ENCODE measurements at regions not wholly inside any gene's neighbourhood (a gene's known extent, or its start where the extent isn't known, plus 50 kb on each side); places are given as distances from the start of the nearest gene placed in this dataset.

DNA sequence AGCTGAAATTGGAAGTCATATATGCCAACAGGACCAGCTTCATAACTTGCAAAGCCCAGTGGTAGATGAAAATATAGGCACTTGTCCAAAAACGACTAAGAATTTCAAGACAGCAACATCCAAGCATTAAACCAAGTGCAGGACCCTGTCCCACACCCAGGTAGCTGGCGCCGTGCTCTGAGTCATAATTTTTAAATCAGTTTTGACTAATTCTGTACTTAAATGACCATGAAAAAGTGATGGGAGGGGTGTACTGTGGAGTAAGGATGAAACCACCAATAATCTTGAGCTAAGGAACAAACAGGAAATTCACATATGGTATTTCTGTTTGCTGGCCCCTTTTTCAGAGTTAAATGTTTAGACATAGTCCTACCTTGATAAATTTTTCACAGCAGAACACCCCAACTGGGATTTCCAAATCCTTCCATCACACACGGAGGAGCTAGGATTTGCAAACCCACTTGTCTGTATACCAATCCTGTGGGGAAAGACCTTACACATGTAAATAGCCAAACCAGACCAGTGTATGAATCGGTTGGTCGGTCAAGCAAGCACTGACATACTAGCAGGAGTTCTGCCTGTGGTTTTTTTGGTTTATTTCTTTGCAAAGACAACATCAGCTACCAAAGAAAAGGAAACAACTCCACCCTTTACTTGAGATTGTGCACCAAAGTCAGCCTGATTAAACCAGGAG lies 235.7 kb upstream of the RAB4A start:
- DNase-seq = no peak

GRCh38 chr1:229035748-229036082 lies 235.2 kb upstream of the RAB4A start:
- no peak for DNase-seq

DNA sequence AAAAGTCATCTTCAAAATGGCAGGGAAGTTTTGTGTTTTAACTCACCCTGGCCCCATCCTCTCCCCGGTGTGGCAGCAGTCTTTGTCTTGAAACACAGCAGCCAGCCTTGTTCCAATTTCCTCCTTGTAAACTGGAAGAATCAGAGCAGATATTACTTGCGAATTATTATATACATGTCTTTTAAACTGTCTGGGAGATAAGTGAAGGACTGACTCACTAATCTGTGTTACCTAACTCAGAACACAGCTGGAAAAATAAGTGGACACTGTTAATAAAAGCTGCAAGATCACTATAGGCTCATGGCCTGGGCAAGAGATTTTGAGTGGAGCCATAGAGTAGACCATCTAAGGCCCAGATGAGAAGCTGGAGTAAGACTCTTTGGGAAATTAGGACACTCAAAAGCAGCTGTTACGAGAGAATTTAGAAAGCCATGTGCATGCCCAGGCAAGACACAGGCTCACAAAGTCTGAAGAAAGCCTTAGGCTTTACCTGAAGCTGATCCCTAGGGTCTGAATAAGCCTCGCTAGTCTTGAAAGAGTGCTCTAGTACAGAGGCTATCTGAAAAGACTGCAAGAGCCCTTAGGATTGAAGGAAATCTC lies 233.0 kb upstream of the RAB4A start:
- no peak for DNase-seq

DNA sequence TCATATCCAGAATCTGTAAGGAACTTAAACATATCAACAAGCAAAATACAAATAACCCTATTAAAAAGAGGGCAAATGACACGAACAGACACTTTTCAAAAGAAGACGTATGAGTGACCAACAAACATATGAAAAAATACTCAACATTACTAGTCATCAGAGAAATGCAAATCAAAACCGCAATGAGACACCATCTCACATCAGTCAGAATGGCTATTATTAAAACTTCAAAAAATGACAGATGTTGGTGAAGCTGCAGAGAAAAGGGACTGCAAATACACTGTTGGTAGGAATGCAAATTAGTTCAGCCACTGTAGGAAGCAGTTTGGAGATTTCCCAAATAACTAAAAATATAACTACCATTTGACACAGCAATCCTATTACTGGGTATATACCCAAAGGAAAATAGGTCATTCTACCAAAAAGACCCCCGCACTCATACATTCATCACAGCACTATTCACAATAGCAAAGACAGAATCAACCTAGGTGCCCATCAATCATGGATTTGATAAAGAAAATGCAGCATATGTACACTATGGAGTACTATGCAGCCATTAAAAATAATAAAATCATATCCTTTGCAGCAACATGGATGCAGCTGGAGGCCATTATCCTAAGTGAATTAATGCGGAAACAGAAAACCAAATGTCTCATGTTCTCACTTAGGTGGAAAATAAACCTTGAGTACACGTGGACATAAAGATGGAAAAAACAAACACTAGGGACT lies 230.1 kb upstream of the RAB4A start:
- no peak for DNase-seq

GRCh38 chr1:229041946-229042345 lies 229.0 kb upstream of the RAB4A start:
- DNase-seq = no peak

GRCh38 chr1:229042482-229042881 lies 228.4 kb upstream of the RAB4A start:
- no peak for DNase-seq

GRCh38 chr1:229043115-229043514 lies 227.8 kb upstream of the RAB4A start:
- no peak for DNase-seq

DNA sequence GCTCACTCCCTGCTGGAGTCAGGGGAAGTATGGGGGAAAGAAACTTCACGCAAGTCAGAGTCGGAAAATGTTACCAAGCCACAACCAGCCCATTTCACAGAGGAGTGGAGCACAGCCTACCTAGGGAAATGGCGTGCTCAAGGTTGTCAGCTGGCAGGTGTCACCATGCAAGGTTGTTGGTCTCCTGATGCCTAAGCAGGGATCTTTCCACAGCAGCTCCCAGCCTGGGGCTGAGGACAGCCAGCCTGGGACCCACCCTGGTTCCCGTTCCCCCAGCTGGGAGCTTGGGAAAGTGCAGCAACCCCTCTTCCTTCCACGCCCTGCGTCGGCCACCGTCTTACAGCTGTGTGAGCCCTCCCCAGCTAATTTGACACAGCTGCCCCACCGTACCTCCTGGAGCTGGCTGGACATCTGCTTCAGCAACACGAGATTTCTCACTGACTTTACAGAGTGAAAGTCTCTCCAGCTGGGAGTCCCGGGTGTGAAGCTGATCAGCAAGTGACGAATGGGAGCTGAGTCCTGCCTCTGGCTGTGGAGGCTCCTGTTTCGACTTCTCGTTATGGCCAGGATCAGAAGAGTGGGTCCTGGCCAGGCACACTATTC lies 224.6 kb upstream of the RAB4A start:
- no peak for DNase-seq

- no peak for DNase-seq
These were observed 223.6 kb upstream of the RAB4A start for GRCh38 chr1:229047161-229047839.

DNA sequence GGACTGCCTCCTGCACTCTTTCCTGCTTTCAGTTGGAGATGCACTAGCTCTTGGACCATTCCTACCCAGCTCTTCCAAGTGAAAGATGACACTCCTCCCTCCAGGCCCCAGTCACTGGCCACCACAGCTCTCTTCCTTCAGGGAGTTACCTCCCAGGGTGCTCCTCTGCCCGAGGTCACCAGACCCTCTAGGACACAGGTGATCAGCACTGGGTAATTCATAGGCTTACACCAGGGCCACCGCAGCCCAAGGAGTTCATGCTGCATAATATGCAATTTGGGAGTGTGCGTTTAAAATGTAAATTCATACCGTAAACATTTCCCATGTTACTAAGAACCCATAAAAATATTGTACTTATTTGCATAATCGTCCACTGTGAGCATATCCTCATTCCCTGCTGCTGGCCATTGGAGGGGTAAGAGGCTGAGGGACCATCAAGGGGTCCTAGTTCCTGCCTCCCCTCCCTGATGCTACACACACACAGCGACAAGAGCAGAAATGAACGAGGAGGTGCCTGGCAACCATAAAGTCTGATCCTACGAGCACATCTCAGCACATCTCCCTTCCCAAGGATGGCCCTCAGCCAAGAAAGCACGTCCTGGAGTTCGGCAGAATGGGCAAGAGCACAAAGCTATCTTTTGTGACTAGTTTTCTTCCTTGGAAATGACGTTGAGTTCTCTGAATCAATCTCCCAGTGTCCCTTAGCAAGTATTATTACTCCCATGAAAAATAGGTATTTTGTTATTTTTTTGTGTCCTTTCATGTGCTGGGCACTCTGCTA lies 222.9 kb upstream of the RAB4A start:
- DNase-seq = no peak

GRCh38 chr1:229048896-229049295 lies 222.0 kb upstream of the RAB4A start:
- no peak for DNase-seq

GRCh38 chr1:229056046-229056445 lies 214.9 kb upstream of the RAB4A start:
- no peak for DNase-seq

DNA sequence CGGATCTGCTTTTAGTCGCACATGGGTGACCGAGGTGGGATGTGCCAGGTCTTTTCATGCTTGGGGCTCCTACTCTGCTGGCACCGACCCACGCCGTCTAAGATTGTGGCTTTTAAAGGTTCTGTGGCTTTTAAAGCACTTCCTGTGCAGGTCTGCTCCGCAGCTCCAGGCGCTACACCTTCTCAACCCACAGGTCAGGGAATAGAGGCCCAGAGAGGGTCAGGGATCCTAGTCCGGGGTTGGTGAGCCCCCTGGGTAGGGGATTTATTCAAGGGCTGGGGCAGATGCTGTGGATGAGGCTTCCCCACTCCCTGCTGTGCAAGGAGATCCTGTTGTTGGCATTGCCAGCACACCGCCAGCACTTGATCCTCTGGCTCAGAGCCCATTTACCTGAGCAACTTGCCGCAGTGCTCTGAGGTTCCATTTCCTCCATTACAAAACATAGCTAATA lies 212.8 kb upstream of the RAB4A start:
- DNase-seq = no peak

- no peak for DNase-seq
These were observed 212.2 kb upstream of the RAB4A start for GRCh38 chr1:229058729-229059128.

DNA sequence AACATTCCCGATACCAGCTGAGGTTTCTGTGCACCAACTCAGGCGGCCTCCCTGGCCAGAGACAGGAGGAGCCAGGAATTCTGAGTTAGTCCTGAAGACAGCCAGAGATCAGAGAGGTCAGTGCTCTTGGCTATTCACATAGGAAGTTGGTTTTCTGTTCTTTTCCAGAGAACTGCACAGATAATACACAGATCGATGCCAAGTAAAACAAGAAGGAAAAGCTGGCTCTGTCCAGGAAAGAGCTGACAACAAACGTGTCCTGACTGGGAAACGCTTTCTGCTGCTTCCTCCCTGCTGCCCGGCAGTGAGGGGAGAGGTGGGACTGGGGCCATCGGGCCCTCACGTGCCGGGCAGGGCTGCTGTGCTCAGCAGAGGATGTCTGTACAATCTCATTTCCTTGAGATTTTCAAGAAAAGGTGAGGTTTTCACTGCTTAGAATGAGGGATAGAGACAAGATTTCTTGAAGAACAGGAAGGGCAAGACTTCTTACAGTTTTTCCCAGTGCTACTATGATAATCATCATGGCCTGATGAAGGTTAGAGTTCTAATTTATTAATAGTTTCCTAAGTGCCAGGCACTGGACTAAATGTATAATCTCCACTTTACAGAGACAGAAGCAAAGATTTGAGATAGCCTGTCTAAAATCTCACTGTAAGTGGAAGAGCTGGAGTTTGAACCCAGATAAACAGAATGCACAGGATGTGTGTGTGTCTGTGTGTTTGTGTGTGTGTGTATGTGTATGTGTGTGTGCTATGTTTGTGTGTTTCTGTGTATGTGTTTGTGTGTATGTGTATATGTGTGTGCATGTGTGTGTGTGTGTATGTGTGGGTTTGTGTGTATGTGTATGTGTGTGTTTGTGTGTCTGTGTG lies 211.0 kb upstream of the RAB4A start:
- DNase-seq = peak; percentile 64

DNA sequence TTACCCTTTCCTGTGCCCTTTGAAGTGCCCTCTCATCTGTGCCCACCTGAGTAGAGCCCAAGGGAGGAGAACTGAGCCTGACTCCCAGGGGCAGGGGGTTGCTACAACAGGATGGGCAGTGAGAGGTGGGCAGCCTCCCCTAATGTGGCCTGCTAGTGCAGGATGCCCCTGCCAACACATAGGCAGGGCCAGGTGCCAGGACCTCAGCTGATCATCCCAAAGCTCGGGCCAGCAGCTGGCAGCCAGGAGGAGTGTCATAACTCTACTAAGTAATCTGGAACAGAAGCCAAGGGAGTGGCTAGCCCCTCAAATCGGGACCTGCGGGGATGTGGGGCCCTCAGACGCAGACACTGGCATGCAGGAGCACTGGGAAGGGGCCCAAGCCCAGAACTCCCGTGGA lies 208.8 kb upstream of the RAB4A start:
- no peak for DNase-seq

- DNase-seq = no peak
These were observed 207.6 kb upstream of the RAB4A start for GRCh38 chr1:229063154-229063773.

DNA sequence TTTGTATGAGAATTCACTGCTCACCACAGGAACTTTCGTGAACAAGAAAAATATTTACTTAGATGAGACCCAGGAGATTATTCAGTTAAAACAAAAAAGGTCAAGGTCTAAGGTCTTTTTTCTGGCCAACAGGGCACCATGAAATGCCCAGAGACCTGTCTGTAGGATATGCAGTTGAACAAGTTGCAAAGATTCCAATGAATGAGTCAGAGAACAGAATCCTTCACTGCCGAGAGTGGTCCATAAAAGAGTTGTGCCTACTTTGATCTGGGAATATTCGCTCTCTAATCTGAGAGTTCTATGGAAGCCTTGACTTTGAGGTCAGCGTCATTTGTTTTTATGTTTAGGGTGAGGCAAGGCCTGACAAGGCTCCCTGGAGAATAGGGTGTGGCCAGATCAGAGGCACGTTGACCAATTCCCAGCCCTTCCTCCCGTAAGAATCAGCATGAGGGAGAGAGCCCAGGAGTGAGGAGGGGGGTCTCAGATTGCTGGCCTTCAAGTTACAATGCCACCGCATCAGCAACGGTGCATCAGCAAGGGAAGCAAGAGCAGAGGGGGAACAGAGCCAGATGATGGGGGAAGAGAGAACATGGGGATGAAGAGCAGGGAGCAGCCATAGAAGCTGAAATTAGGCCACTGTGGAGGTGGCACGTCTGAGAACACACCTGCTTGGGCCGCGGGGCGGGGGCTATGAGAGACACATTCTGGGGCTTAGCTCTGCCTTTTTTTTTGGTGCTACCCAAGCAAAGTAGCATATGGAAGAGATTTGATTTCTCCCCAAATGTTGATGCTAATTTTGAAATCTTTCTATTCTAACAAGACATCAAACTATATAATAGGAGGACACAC lies 206.4 kb upstream of the RAB4A start:
- DNase-seq = no peak

DNA sequence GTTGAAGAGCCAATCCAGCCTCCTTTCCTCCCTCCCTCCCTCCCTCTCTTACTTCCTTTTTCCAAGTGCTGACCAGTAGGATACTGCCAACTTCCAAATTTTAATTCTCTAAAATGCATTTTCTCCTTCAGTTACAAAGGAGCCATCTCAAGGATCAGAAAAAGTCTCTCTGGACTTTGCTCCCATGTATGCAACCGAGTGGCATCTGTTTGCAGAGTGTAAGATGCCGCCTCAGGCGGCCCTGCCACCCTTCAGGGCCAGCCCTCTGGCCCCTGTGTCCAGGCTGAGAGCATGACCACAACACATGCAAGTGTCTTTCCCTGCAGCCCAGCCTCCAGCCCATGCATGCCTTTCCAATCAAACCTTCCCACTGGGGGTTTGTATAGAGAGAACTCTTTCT lies 205.3 kb upstream of the RAB4A start:
- DNase-seq = no peak

GRCh38 chr1:229066591-229066990 lies 204.3 kb upstream of the RAB4A start:
- DNase-seq = no peak
